IMR-90 (cell line): ENCODE measurements at regions not wholly inside any gene's neighbourhood (a gene's known extent, or its start where the extent isn't known, plus 50 kb on each side); places are given as distances from the start of the nearest gene placed in this dataset.
"Not testable (repeated sequence)": the region's sequence is repeated elsewhere in the genome, so short reads cannot be mapped to it uniquely, and the experiment has no call there.

Experiments
- ATAC-seq: fragments of 200-7000 bp; cut with Tn5 transposase; 2 replicates; pipeline ENCODE4 v1.9.1; 2020; ENCODE audit warnings: low read depth, mild to moderate bottlenecking, moderate library complexity
- BruUV-seq: library from RNA; stranded (reverse); fragments of 400-500 nt; replicated peaks from 2 replicates; lab custom pipeline; 2021; lab: Mats Ljungman, UMichigan
- CTCF ChIA-PET: fragments of 300-600 bp; formaldehyde crosslinking; extraction: SDS; loops from one replicate; lab custom pipeline; 2021; ENCODE audit warnings: antibody characterized with exemption; lab: Yijun Ruan, JAX
- POLR2A ChIA-PET: fragments of 300-600 bp; sonication (Branson Sonifier 250); formaldehyde crosslinking; loops from one replicate; lab custom pipeline; 2022; ENCODE audit warnings: antibody characterized with exemption; ENCODE audit not compliant: unreplicated experiment; lab: Charles Lee
- DNase-seq: peaks from one replicate; pipeline ENCODE4 v3.0.0; 2013
- H2AFZ ChIP-seq: replicated peaks from 2 replicates; pipeline ENCODE3; 2013; ENCODE audit warnings: low read length, mild to moderate bottlenecking; ENCODE audit not compliant: poor library complexity
- H2AK5ac ChIP-seq: 2 replicates; pipeline ENCODE4 v1.6.1; 2013; ENCODE audit warnings: low read depth, low read length, inconsistent platforms
- H2AK9ac ChIP-seq: replicated peaks from 2 replicates; pipeline ENCODE3; 2013; ENCODE audit warnings: mild to moderate bottlenecking, low read depth, low read length, moderate library complexity; ENCODE audit not compliant: poor library complexity
- H2BK120ac ChIP-seq: 2 replicates; pipeline ENCODE4 v1.6.1; 2013; ENCODE audit warnings: low read depth, low read length, inconsistent platforms
- H2BK15ac ChIP-seq: 3 replicates; pipeline ENCODE4 v1.6.1; 2013; ENCODE audit warnings: low read depth, low read length, inconsistent platforms
- H2BK20ac ChIP-seq: 2 replicates; pipeline ENCODE4 v1.6.1; 2013; ENCODE audit warnings: low read depth, mild to moderate bottlenecking, inconsistent platforms, low read length, moderate library complexity
- H2BK5ac ChIP-seq: 2 replicates; pipeline ENCODE4 v1.6.1; 2013; ENCODE audit warnings: mild to moderate bottlenecking, low read depth, low read length, inconsistent platforms; ENCODE audit not compliant: poor library complexity, severe bottlenecking
- H3K14ac ChIP-seq: replicated peaks from 2 replicates; pipeline ENCODE4 v1.6.1; 2013; ENCODE audit warnings: low read depth, low read length, inconsistent platforms
- H3K18ac ChIP-seq: 2 replicates; pipeline ENCODE4 v1.6.1; 2013; ENCODE audit warnings: low read depth, low read length, control low read depth
- H3K23ac ChIP-seq: 2 replicates; pipeline ENCODE4 v1.6.1; 2013; ENCODE audit warnings: low read depth, low read length, inconsistent platforms
- H3K27ac ChIP-seq: 2 replicates; pipeline ENCODE4 v1.5.1; 2013; ENCODE audit warnings: mild to moderate bottlenecking, control low read depth, low read length; ENCODE audit not compliant: insufficient read depth
- H3K27me3 ChIP-seq: 2 replicates; pipeline ENCODE4 v1.6.1; 2013; ENCODE audit warnings: low read length; ENCODE audit not compliant: control insufficient read depth, insufficient read depth
- H3K36me3 ChIP-seq: 2 replicates; pipeline ENCODE4 v1.6.1; 2013; ENCODE audit warnings: low read length, mixed read lengths; ENCODE audit not compliant: control insufficient read depth, insufficient read depth
- H3K4ac ChIP-seq: 2 replicates; pipeline ENCODE4 v1.6.1; 2013; ENCODE audit warnings: low read depth, low read length, inconsistent platforms
- H3K4me1 ChIP-seq: 2 replicates; pipeline ENCODE4 v1.6.1; 2013; ENCODE audit warnings: low read length, mixed read lengths; ENCODE audit not compliant: control insufficient read depth, insufficient read depth
- H3K4me2 ChIP-seq: 2 replicates; pipeline ENCODE4 v1.6.1; 2013; ENCODE audit warnings: low read depth, mild to moderate bottlenecking, control low read depth, low read length, moderate library complexity
- H3K4me3 ChIP-seq: 2 replicates; pipeline ENCODE4 v1.5.1; 2013; ENCODE audit warnings: low read depth, mild to moderate bottlenecking, control low read depth, low read length, moderate library complexity; ENCODE audit not compliant: insufficient read depth
- H3K56ac ChIP-seq: 2 replicates; pipeline ENCODE4 v1.6.1; 2013; ENCODE audit warnings: low read length, inconsistent platforms; ENCODE audit not compliant: insufficient read depth; ENCODE audit errors: extremely low read depth
- H3K79me1 ChIP-seq, 2 experiments: 2 replicates each; pipeline ENCODE4 v1.6.1; 2013; ENCODE audit warnings: low read length in 2 of 2, inconsistent platforms in 1 of 2, low read depth in 1 of 2
- H3K9ac ChIP-seq: 2 replicates; pipeline ENCODE4 v1.6.1; 2013; ENCODE audit warnings: low read depth, low read length, control low read depth
- H3K9me1 ChIP-seq: 2 replicates; pipeline ENCODE4 v1.6.1; 2013; ENCODE audit warnings: low read length, inconsistent platforms; ENCODE audit not compliant: insufficient read depth
- H3K9me3 ChIP-seq: 2 replicates; pipeline ENCODE4 v1.6.1; 2013; ENCODE audit warnings: low read length; ENCODE audit not compliant: control insufficient read depth, insufficient read depth
- H4K20me1 ChIP-seq: 2 replicates; pipeline ENCODE4 v1.6.1; 2013; ENCODE audit warnings: low read length, inconsistent platforms; ENCODE audit not compliant: insufficient read depth
- H4K5ac ChIP-seq: 2 replicates; pipeline ENCODE4 v1.6.1; 2013; ENCODE audit warnings: mild to moderate bottlenecking, low read depth, low read length, control low read depth
- H4K8ac ChIP-seq, 2 experiments: 2 replicates each; pipeline ENCODE4 v1.6.1; 2013; ENCODE audit warnings: low read depth in 2 of 2, low read length in 2 of 2, control low read depth in 1 of 2, inconsistent platforms in 1 of 2
- H4K91ac ChIP-seq: 2 replicates; pipeline ENCODE4 v1.6.1; 2013; ENCODE audit warnings: low read depth, low read length, inconsistent platforms; ENCODE audit not compliant: insufficient read depth
- WGBS, 2 experiments: methylation state at CpG; one replicate each; pipeline versions ENCODE4 v1.1.5 to v1.1.7; 2013; ENCODE audit warnings: missing lambda C conversion rate in 2 of 2; ENCODE audit not compliant: insufficient read length in 1 of 2; ENCODE audit errors: extremely low coverage in 2 of 2; 5-methylcytosine and 5-hydroxymethylcytosine counted together
- dilution Hi-C: fragments of 300-500 bp; cut with HindIII; formaldehyde crosslinking; loops from one replicate; pipeline ENCODE4 v1.14.3; 2018; ENCODE audit warnings: low sequenced_read_pairs; ENCODE audit not compliant: unreplicated experiment
- in situ Hi-C: fragments of 300-500 bp; cut with MboI; formaldehyde crosslinking; loops from 3 replicates; pipeline ENCODE4 v1.14.3; 2019; ENCODE audit warnings: low sequenced_read_pairs, inconsistent platforms, mixed read lengths
- intact Hi-C: fragments of 100-400 bp; cut with micrococcal nuclease; formaldehyde crosslinking; loops from 2 replicates; pipeline ENCODE4 v1.10.0; 2022

GRCh38 chr12:73002504-73002903 is 730.3 kb downstream of the TRHDE start:
- H3K36me3 ChIP-seq, H2AK9ac ChIP-seq, H3K27ac ChIP-seq, H3K56ac ChIP-seq, H3K18ac ChIP-seq, H3K27me3 ChIP-seq, H4K5ac ChIP-seq, POLR2A ChIA-PET, H3K4me3 ChIP-seq, H3K9me3 ChIP-seq, H2AFZ ChIP-seq, H3K23ac ChIP-seq, H3K4ac ChIP-seq, H4K91ac ChIP-seq, H2BK15ac ChIP-seq, H3K4me1 ChIP-seq, H3K9me1 ChIP-seq, H3K9ac ChIP-seq, H3K4me2 ChIP-seq, in situ Hi-C loops, BruUV-seq, H3K14ac ChIP-seq, H4K8ac ChIP-seq, dilution Hi-C loops, ATAC-seq, H3K79me1 ChIP-seq, H2BK20ac ChIP-seq, H2AK5ac ChIP-seq, CTCF ChIA-PET, DNase-seq, intact Hi-C loops, H2BK5ac ChIP-seq, H4K20me1 ChIP-seq, H2BK120ac ChIP-seq: not testable (repeated sequence)
- 20% methylated on average over 1 of the region's 1 CpG; no CpG with 5 or more reads in 1 of the 2 experiments for WGBS, 2 experiments

GRCh38 chr12:73009138-73009834 is 737.1 kb downstream of the TRHDE start:
- H3K4ac ChIP-seq, H4K5ac ChIP-seq, H4K8ac ChIP-seq, H2BK20ac ChIP-seq, H3K27me3 ChIP-seq, DNase-seq, H3K9me1 ChIP-seq, H3K56ac ChIP-seq, H3K9ac ChIP-seq, H3K4me2 ChIP-seq, H3K4me3 ChIP-seq, H3K79me1 ChIP-seq, H2BK5ac ChIP-seq, H3K14ac ChIP-seq, H3K23ac ChIP-seq, H4K20me1 ChIP-seq, ATAC-seq, H3K18ac ChIP-seq, H3K36me3 ChIP-seq, H3K4me1 ChIP-seq, CTCF ChIA-PET, H2BK15ac ChIP-seq, H2BK120ac ChIP-seq, H2AFZ ChIP-seq, in situ Hi-C loops, H2AK5ac ChIP-seq, intact Hi-C loops, BruUV-seq, dilution Hi-C loops, H2AK9ac ChIP-seq, H3K27ac ChIP-seq, H3K9me3 ChIP-seq, H4K91ac ChIP-seq: not testable (repeated sequence)
- POLR2A ChIA-PET, result interaction anchor here (0.6 kb wide), 1 partner anchor 1117 kb away, joined by 3 read pairs; no protein-coding TSS in a partner anchor
- no CpG with 5 or more reads among the region's 3 CpGs for WGBS, 2 experiments
